GM23338 (cell line): ENCODE measurements at regions not wholly inside any gene's neighbourhood (a gene's known extent, or its start where the extent isn't known, plus 50 kb on each side); places are given as distances from the start of the nearest gene placed in this dataset.
A peak's percentile ranks its signal among the peaks of the same experiment; 100 is the strongest.

Experiments used
- ATAC-seq: fragments of 200-7000 bp; cut with Tn5 transposase; 3 replicates; pipeline ENCODE4 v1.9.1; 2020
- DNase-seq: peaks from one replicate; pipeline ENCODE4 v3.0.0-alpha.2; 2015; ENCODE audit warnings: low spot score
- H2AFZ ChIP-seq: fragments of 200-600 bp; sonication (generic); 2 replicates; pipeline ENCODE4 v1.8.0; 2016; ENCODE audit warnings: antibody characterized with exemption, mild to moderate bottlenecking, moderate library complexity
- H3F3A ChIP-seq: fragments of 200-600 bp; sonication (generic); replicated peaks from 2 replicates; pipeline ENCODE4 v1.8.0; 2017; ENCODE audit warnings: antibody characterized with exemption, mixed run types, low read depth
- H3K27ac ChIP-seq: fragments of 200-600 bp; sonication (generic); 2 replicates; pipeline ENCODE4 v1.6.1; 2016; ENCODE audit warnings: low read depth
- H3K27me3 ChIP-seq: fragments of 200-600 bp; sonication (generic); 2 replicates; pipeline ENCODE4 v1.8.0; 2016; ENCODE audit warnings: mild to moderate bottlenecking, mixed run types, moderate library complexity; ENCODE audit not compliant: insufficient read depth
- H3K36me3 ChIP-seq: fragments of 200-600 bp; sonication (generic); 2 replicates; pipeline ENCODE4 v1.8.0; 2016; ENCODE audit warnings: mild to moderate bottlenecking; ENCODE audit not compliant: insufficient read depth
- H3K4me1 ChIP-seq: fragments of 200-600 bp; sonication (generic); 2 replicates; pipeline ENCODE4 v1.8.0; 2016; ENCODE audit warnings: mild to moderate bottlenecking, moderate library complexity; ENCODE audit not compliant: insufficient read depth
- H3K4me2 ChIP-seq: fragments of 200-600 bp; sonication (generic); 2 replicates; pipeline ENCODE4 v1.7.1; 2017; ENCODE audit warnings: mixed run types
- H3K4me3 ChIP-seq: fragments of 200-600 bp; sonication (generic); 2 replicates; pipeline ENCODE4 v1.6.1; 2016; ENCODE audit warnings: mixed run types
- H3K79me2 ChIP-seq: fragments of 200-600 bp; sonication (generic); replicated peaks from 2 replicates; pipeline ENCODE4 v1.8.0; 2017; ENCODE audit warnings: mild to moderate bottlenecking; ENCODE audit not compliant: insufficient read depth
- H3K9me2 ChIP-seq: fragments of 200-600 bp; sonication (generic); 2 replicates; pipeline ENCODE4 v1.8.0; 2017; ENCODE audit not compliant: insufficient read depth
- H4K20me1 ChIP-seq: fragments of 200-600 bp; sonication (generic); replicated peaks from 2 replicates; pipeline ENCODE4 v1.8.0; 2017; ENCODE audit warnings: mild to moderate bottlenecking; ENCODE audit not compliant: insufficient read depth
- H3K27ac Mint-ChIP-seq: 2 replicates; pipeline ENCODE4 v1.8.0; 2020; ENCODE audit warnings: inconsistent platforms, mild to moderate bottlenecking, moderate library complexity, mixed read lengths
- H3K27me3 Mint-ChIP-seq: 3 replicates; pipeline ENCODE4 v1.8.0; 2022; ENCODE audit warnings: low read depth, mild to moderate bottlenecking, moderate library complexity, mixed read lengths, inconsistent platforms; ENCODE audit not compliant: insufficient read depth, poor library complexity
- H3K36me3 Mint-ChIP-seq: 3 replicates; pipeline ENCODE4 v1.8.0; 2021; ENCODE audit warnings: low read depth, mild to moderate bottlenecking, inconsistent platforms, moderate library complexity, mixed read lengths
- H3K4me1 Mint-ChIP-seq: 3 replicates; pipeline ENCODE4 v1.8.0; 2020; ENCODE audit warnings: mild to moderate bottlenecking, inconsistent platforms, mixed read lengths
- H3K4me3 Mint-ChIP-seq: 3 replicates; pipeline ENCODE4 v1.8.0; 2021; ENCODE audit warnings: moderate library complexity, mild to moderate bottlenecking, inconsistent platforms, mixed read lengths
- H3K9me3 Mint-ChIP-seq: 3 replicates; pipeline ENCODE4 v1.8.0; 2020; ENCODE audit warnings: moderate library complexity, mild to moderate bottlenecking, inconsistent platforms, mixed read lengths
- EZH2phosphoT487 ChIP-seq: fragments of 200-600 bp; sonication (generic); IDR thresholded peaks from one replicate; pipeline ENCODE4 v1.8.1; 2018; ENCODE audit warnings: antibody characterized with exemption; ENCODE audit not compliant: unreplicated experiment
- JUNB ChIP-seq: IDR thresholded peaks from one replicate; pipeline ENCODE4 v1.6.1; 2016; ENCODE audit warnings: antibody characterized with exemption; ENCODE audit not compliant: unreplicated experiment
- POLR2AphosphoS5 ChIP-seq: IDR thresholded peaks from 2 replicates; pipeline ENCODE4 v1.6.1; 2016; ENCODE audit warnings: antibody characterized with exemption, low read depth
- ZNF114 ChIP-seq: fragments of 250-450 bp; sonication (Bioruptor Pico); IDR thresholded peaks from 2 replicates; pipeline ENCODE4 v1.5.0; 2020; ENCODE audit warnings: mild to moderate bottlenecking, moderate library complexity
- ZNF331 ChIP-seq: fragments of 250-450 bp; sonication (Bioruptor Pico); IDR thresholded peaks from 2 replicates; pipeline ENCODE4 v1.5.0; 2020; ENCODE audit warnings: low read depth, mild to moderate bottlenecking, moderate library complexity
- ZNF462 ChIP-seq: fragments of 250-450 bp; sonication (Bioruptor Pico); IDR thresholded peaks from 2 replicates; pipeline ENCODE4 v1.5.0; 2020; ENCODE audit warnings: mild to moderate bottlenecking, moderate library complexity

GRCh38 chr15:61777689-61778088, 282.6 kb downstream of the VPS13C start (continued):
- TF ChIP-seq ZNF462 (CRISPR knock-in tag) (no peak), POLR2AphosphoS5 (no peak), ZNF114 (CRISPR knock-in tag) (no peak)

- no peak overlapping the region for H3K4me3 ChIP-seq
- H2AFZ ChIP-seq: 0 out of 2 replicates have a peak overlapping the region, but pooled peaks have one; percentile 19
- no peak overlapping the region for H3K4me2 ChIP-seq
- no peaks in the 10 kb centered on the region for H3K36me3 ChIP-seq
- H4K20me1 ChIP-seq: no peaks in the 10 kb centered on the region
- no peak for TF ChIP-seq JUNB
- H3K4me3 Mint-ChIP-seq: no peak overlapping the region
- no peaks in the 10 kb centered on the region for H3K9me3 Mint-ChIP-seq
- H3K9me2 ChIP-seq: no peaks in the 10 kb centered on the region
- DNase-seq (no peak), ATAC-seq (no peak)
- no peaks in the 10 kb centered on the region for H3K27me3 Mint-ChIP-seq
- H3K4me1 ChIP-seq: no peaks in the 10 kb centered on the region
- H3K27me3 ChIP-seq: no peaks in the 10 kb centered on the region
- H3K4me1 Mint-ChIP-seq: peaks cover 9% of the 10 kb centered on the region
- H3K27ac Mint-ChIP-seq: no peak overlapping the region
- no peak overlapping the region for H3K27ac ChIP-seq
- no peaks in the 10 kb centered on the region for H3K36me3 Mint-ChIP-seq
- H3F3A ChIP-seq: no peaks in the 10 kb centered on the region
- no peaks in the 10 kb centered on the region for H3K79me2 ChIP-seq
These were observed 290.7 kb downstream of the VPS13C start for GRCh38 chr15:61769557-61769956.

- no peaks in the 10 kb centered on the region for H3K36me3 Mint-ChIP-seq
- no peak overlapping the region for H2AFZ ChIP-seq
- no peak overlapping the region for H3K27ac Mint-ChIP-seq
- H3K4me1 ChIP-seq: no peaks in the 10 kb centered on the region
- H3K27ac ChIP-seq: no peak overlapping the region
- H3K27me3 ChIP-seq: no peaks in the 10 kb centered on the region
- H3K4me1 Mint-ChIP-seq: peaks cover 14% of the 10 kb centered on the region
- H3K79me2 ChIP-seq: no peaks in the 10 kb centered on the region
- H3K4me3 Mint-ChIP-seq: no peak overlapping the region
- H4K20me1 ChIP-seq: no peaks in the 10 kb centered on the region
- H3K36me3 ChIP-seq: no peaks in the 10 kb centered on the region
- DNase-seq (no peak), ATAC-seq (no peak)
- no peaks in the 10 kb centered on the region for H3K9me3 Mint-ChIP-seq
- H3K9me2 ChIP-seq: no peaks in the 10 kb centered on the region
- H3K27me3 Mint-ChIP-seq: no peaks in the 10 kb centered on the region
- no peaks in the 10 kb centered on the region for H3F3A ChIP-seq
- H3K4me2 ChIP-seq: no peak overlapping the region
- H3K4me3 ChIP-seq: no peak overlapping the region
- TF ChIP-seq POLR2AphosphoS5 (no peak), EZH2phosphoT487 (no peak), ZNF331 (CRISPR knock-in tag) (no peak)
These were observed 292.1 kb downstream of the VPS13C start for GRCh38 chr15:61768131-61768530.
